Endothelial cell (in vitro differentiated cells): ENCODE measurements at regions not wholly inside any gene's neighbourhood (a gene's known extent, or its start where the extent isn't known, plus 50 kb on each side); places are given as distances from the start of the nearest gene placed in this dataset.

ENCODE experiments used
- DNase-seq: peaks from one replicate; pipeline ENCODE4 v3.0.0; 2021; ENCODE audit warnings: low spot score
- H3K27ac Mint-ChIP-seq: one replicate; pipeline ENCODE4 v1.8.0; 2021; ENCODE audit warnings: mixed read lengths, inconsistent platforms; ENCODE audit not compliant: unreplicated experiment
- H3K27me3 Mint-ChIP-seq: one replicate; pipeline ENCODE4 v1.8.0; 2021; ENCODE audit warnings: mild to moderate bottlenecking, moderate library complexity, mixed read lengths, inconsistent platforms; ENCODE audit not compliant: unreplicated experiment
- H3K36me3 Mint-ChIP-seq: one replicate; pipeline ENCODE4 v1.8.0; 2021; ENCODE audit warnings: mild to moderate bottlenecking, low read depth, mixed read lengths, inconsistent platforms; ENCODE audit not compliant: unreplicated experiment
- H3K4me1 Mint-ChIP-seq: one replicate; pipeline ENCODE4 v1.8.0; 2021; ENCODE audit warnings: mild to moderate bottlenecking, mixed read lengths, inconsistent platforms; ENCODE audit not compliant: unreplicated experiment
- H3K4me3 Mint-ChIP-seq: one replicate; pipeline ENCODE4 v1.8.0; 2021; ENCODE audit warnings: mild to moderate bottlenecking, mixed read lengths, inconsistent platforms; ENCODE audit not compliant: unreplicated experiment
- H3K9me3 Mint-ChIP-seq: one replicate; pipeline ENCODE4 v1.8.0; 2021; ENCODE audit warnings: mixed read lengths, inconsistent platforms; ENCODE audit not compliant: unreplicated experiment
- TF ChIP-seq, protein P1 (sequence below): fragments of 200-600 bp; sonication (generic); IDR thresholded peaks from one replicate; pipeline ENCODE4 v1.5.0; 2021; ENCODE audit warnings: antibody characterized with exemption; ENCODE audit not compliant: unreplicated experiment

DNA sequence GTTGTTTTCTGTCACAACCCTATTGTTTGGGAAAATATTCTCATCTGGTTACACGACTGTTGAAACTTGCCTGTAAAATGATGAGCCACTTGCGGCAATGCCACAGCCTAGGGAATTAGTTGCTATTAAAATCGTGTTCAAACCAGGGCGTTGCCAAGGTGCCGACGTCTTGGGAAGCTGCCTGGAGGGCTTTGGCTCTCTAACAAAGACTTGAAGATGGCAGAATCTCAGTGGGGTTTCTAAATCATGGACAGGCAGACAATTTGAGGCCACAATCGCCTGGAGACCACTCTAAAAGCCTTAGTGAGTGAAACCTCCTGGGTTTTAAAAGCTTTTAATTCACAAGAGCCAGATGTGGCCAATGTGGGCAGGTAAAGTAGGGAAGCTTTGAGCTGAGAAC lies 117.2 kb upstream of the BMAL1 start:
- Mint-ChIP-seq H3K27ac (no peak overlapping the region), H3K4me1 (no peaks in the 10 kb centered on the region), H3K36me3 (no peaks in the 10 kb centered on the region), H3K9me3 (no peaks in the 10 kb centered on the region), H3K27me3 (no peaks in the 10 kb centered on the region), H3K4me3 (no peak overlapping the region)
- no peak for DNase-seq
- TF ChIP-seq, protein P1, sequence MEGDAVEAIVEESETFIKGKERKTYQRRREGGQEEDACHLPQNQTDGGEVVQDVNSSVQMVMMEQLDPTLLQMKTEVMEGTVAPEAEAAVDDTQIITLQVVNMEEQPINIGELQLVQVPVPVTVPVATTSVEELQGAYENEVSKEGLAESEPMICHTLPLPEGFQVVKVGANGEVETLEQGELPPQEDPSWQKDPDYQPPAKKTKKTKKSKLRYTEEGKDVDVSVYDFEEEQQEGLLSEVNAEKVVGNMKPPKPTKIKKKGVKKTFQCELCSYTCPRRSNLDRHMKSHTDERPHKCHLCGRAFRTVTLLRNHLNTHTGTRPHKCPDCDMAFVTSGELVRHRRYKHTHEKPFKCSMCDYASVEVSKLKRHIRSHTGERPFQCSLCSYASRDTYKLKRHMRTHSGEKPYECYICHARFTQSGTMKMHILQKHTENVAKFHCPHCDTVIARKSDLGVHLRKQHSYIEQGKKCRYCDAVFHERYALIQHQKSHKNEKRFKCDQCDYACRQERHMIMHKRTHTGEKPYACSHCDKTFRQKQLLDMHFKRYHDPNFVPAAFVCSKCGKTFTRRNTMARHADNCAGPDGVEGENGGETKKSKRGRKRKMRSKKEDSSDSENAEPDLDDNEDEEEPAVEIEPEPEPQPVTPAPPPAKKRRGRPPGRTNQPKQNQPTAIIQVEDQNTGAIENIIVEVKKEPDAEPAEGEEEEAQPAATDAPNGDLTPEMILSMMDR, result no peak

DNA sequence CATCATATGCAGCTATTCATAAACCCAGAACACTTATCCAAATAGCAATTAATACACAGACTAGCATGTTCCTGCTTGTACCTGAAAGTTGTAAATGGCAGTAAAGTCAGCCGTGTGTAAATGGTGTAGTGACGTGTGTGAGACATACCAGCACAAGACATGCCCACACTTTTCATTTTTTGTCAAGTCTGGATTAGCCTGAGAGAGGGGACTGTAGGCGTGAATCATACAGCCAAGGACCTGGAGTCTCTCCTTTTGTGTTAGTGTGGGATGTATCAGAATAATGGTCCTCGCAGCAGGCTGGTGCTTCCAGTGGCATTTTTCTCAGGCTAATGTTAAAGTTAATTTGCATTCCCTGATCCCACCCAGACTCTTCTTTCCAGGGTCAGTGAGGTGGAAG lies 116.8 kb upstream of the BMAL1 start:
- H3K9me3 Mint-ChIP-seq, result no peaks in the 10 kb centered on the region
- no peak overlapping the region for H3K27ac Mint-ChIP-seq
- TF ChIP-seq, protein P1, result no peak
- DNase-seq, result no peak
- no peak overlapping the region for H3K4me3 Mint-ChIP-seq
- no peaks in the 10 kb centered on the region for H3K4me1 Mint-ChIP-seq
- no peaks in the 10 kb centered on the region for H3K36me3 Mint-ChIP-seq
- no peaks in the 10 kb centered on the region for H3K27me3 Mint-ChIP-seq

DNA sequence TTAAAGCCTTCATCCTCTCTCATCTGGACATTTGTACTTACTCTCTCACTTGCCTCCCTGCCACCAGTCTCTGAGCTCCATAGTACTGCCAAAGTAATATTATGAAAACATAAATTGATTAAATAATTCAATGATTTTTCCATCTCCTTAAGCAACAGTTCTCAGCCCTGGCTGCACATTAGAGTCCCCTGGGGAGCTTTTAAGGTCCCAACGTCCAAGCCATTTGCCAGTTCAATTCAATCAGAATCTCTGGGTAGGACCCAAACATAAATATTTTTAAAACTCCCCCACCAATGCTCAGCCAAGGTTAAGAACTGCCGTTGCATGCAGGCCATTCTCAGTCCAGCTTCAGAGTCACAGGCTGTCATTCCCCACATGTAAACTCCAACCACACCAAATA lies 114.4 kb upstream of the BMAL1 start:
- DNase-seq, result no peak
- H3K4me3 Mint-ChIP-seq, result no peak overlapping the region
- no peaks in the 10 kb centered on the region for H3K36me3 Mint-ChIP-seq
- no peaks in the 10 kb centered on the region for H3K27me3 Mint-ChIP-seq
- TF ChIP-seq, protein P1, result no peak
- peaks cover 3% of the 10 kb centered on the region for H3K4me1 Mint-ChIP-seq
- H3K27ac Mint-ChIP-seq, result no peak overlapping the region
- no peaks in the 10 kb centered on the region for H3K9me3 Mint-ChIP-seq

DNA sequence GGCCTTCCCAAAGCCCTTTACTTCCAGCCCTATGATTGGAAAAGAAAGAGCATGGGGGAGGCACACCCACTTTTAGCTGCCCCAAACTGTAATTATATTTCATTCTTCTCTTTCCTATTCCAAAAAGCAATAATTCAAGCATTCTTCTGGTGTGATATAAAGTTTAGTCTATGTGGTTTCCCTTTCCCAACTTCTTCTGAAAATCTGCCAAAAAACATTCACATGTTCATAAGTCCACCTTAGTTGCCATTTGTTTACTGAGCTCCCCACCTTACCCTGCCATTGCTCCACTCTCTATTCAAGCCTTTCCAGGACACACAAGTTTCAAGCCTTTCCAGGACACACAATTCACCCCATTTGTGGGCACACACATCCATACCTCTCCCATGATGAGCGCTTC lies 111.6 kb upstream of the BMAL1 start:
- TF ChIP-seq, protein P1, result no peak
- Mint-ChIP-seq H3K4me3 (no peak overlapping the region), H3K27me3 (no peaks in the 10 kb centered on the region), H3K27ac (no peak overlapping the region), H3K36me3 (no peaks in the 10 kb centered on the region), H3K9me3 (no peaks in the 10 kb centered on the region), H3K4me1 (peaks cover 3% of the 10 kb centered on the region)
- DNase-seq, result no peak

DNA sequence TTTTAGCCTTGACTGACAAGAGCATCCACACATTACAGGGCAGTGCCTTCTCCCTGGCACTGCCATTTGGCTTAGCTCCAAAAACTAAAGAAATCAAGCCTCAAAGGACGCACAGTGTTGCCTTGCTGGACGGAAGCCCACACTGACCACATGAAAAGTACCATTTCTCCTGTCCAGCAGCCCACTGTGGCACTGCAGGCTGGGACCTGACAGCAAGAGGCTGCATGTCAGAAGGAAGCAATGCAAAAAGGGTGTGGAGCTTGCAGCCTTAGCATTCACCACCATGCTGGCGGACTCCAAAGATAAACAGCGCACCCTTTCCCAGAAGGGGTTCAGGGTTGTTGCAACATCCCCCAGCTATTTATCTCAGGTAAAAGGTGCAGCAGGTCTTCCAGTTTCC lies 109.3 kb upstream of the BMAL1 start:
- H3K4me3 Mint-ChIP-seq, result no peak overlapping the region
- TF ChIP-seq, protein P1, result no peak
- no peaks in the 10 kb centered on the region for H3K9me3 Mint-ChIP-seq
- H3K27me3 Mint-ChIP-seq, result no peaks in the 10 kb centered on the region
- peaks cover 3% of the 10 kb centered on the region for H3K4me1 Mint-ChIP-seq
- H3K36me3 Mint-ChIP-seq, result no peaks in the 10 kb centered on the region
- no peak for DNase-seq
- H3K27ac Mint-ChIP-seq, result no peak overlapping the region
